OCI-LY3 (cell line): ENCODE measurements at regions not wholly inside any gene's neighbourhood (a gene's known extent, or its start where the extent isn't known, plus 50 kb on each side); places are given as distances from the start of the nearest gene placed in this dataset.

Source experiments
- CTCF ChIP-seq: fragments of 200-600, 300-600 bp; sonication (generic); IDR thresholded peaks from 2 replicates; pipeline ENCODE4 v1.5.1; 2014; ENCODE audit warnings: antibody characterized with exemption, low read length, low read depth
- EZH2phosphoT487 ChIP-seq: fragments of 200-600 bp; shearing (Covaris generic); IDR thresholded peaks from 2 replicates; pipeline ENCODE4 v1.6.1; 2018; ENCODE audit warnings: antibody characterized with exemption, mixed run types, low read depth

DNA sequence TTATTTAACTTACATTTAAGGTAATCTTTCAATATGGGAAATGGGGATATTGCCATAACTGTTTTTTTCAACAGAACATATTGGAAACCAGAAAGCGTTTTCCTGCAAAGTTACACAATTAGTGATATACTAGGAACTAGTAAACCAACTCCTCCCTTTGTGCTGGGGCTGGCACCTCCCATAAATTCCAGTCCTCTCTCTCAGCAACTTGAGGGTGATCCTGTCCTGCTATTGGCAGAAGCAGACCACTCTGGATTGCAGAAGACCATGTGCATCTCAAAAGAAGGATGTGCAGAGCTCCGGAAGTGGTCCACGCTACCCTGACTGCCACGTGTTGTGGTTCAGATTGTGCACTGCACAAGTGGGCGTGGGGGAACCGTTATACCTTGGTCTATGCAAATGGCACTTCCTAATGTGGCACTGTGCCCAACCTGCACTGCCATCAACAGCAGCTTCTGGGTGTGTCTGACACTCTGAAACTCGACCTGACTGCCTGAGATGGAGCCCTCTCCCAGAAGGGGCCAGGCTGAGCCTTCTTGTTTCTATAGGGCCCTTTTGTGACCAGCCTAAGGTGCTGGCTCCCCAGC is 219.2 kb downstream of the ZNF516 start:
- no peak for TF ChIP-seq CTCF
- no peak for TF ChIP-seq EZH2phosphoT487
